Superior temporal gyrus (tissue), 1 donor: ENCODE measurements at regions not wholly inside any gene's neighbourhood (a gene's known extent, or its start where the extent isn't known, plus 50 kb on each side); places are given as distances from the start of the nearest gene placed in this dataset.

Experiments
- DNase-seq: peaks from one replicate; pipeline ENCODE4 v3.0.0-alpha.2; 2016; ENCODE audit errors: extremely low spot score

- no peak for DNase-seq
Observed at GRCh38 chr22:48609279-48609865, 1218.3 kb downstream of the BRD1 start.

- peak; percentile 66 for DNase-seq
Observed at GRCh38 chr22:48607901-48608662, 1219.6 kb downstream of the BRD1 start.

- DNase-seq = no peak
Observed at GRCh38 chr22:48606684-48607307, 1220.9 kb downstream of the BRD1 start.

GRCh38 chr22:48605856-48606481 lies 1221.7 kb downstream of the BRD1 start:
- no peak for DNase-seq

GRCh38 chr22:48605125-48605524 lies 1222.5 kb downstream of the BRD1 start:
- DNase-seq = no peak

- peak; percentile 82 for DNase-seq
Observed at GRCh38 chr22:48603621-48604320, 1223.9 kb downstream of the BRD1 start.

GRCh38 chr22:48602805-48603518 lies 1224.7 kb downstream of the BRD1 start:
- no peak for DNase-seq

GRCh38 chr22:48600681-48601080 lies 1227.0 kb downstream of the BRD1 start:
- no peak for DNase-seq

- DNase-seq = no peak
Observed at GRCh38 chr22:48600171-48600570, 1227.5 kb downstream of the BRD1 start.

GRCh38 chr22:48599346-48599745 lies 1228.3 kb downstream of the BRD1 start:
- no peak for DNase-seq

GRCh38 chr22:48596111-48596850 lies 1231.4 kb downstream of the BRD1 start:
- DNase-seq = no peak

GRCh38 chr22:48595511-48595905 lies 1232.2 kb downstream of the BRD1 start:
- DNase-seq = no peak

GRCh38 chr22:48594757-48595510 lies 1232.7 kb downstream of the BRD1 start:
- DNase-seq = no peak

GRCh38 chr22:48594016-48594756 lies 1233.5 kb downstream of the BRD1 start:
- DNase-seq = no peak

GRCh38 chr22:48593551-48593950 lies 1234.1 kb downstream of the BRD1 start:
- DNase-seq = no peak

- no peak for DNase-seq
Observed at GRCh38 chr22:48592931-48593330, 1234.7 kb downstream of the BRD1 start.

- no peak for DNase-seq
Observed at GRCh38 chr22:48592488-48592887, 1235.2 kb downstream of the BRD1 start.

- DNase-seq = no peak
Observed at GRCh38 chr22:48592066-48592345, 1235.7 kb downstream of the BRD1 start.

- DNase-seq = no peak
Observed at GRCh38 chr22:48591286-48592065, 1236.2 kb downstream of the BRD1 start.
